ENCODE measurements at regions not wholly inside any gene's neighbourhood (a gene's known extent, or its start where the extent isn't known, plus 50 kb on each side); places are given as distances from the start of the nearest gene placed in this dataset.

- intact Hi-C loops (cut with micrococcal nuclease) = loop anchor here (10.0 kb wide), 1 partner anchor 557 kb away; no protein-coding TSS in a partner anchor
- H3F3A ChIP-seq (ENCODE audit: low read length, unreplicated experiment) = no peaks in the 10 kb centered on the region
Measured at GRCh38 chr4:117691572-117692351, 342.5 kb upstream of the NDST3 start.

DNA sequence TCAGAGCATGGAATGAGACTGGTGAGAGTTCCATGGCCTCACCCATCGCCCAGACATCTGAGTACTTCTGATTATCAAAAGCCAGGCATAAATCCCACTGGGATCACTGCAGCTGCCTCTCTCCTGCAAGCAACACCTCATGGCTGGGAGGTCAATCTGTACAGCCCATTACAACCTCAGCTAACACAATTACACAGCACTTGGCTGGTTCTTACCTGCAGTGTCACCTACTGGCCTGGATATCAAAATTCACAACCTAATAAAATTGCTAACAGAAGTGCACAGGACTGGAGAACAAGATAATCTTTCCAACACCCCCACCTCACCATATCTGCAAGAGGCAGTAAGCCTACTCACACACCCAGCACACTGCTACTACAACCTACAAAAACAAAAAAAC, 341.7 kb upstream of the NDST3 start:
- Histone ChIP-seq H3F3A (ENCODE audit: low read length, unreplicated experiment) (no peaks in the 10 kb centered on the region), H3K4me2 (ENCODE audit: low read length) (no peak overlapping the region), H3K36me3 (ENCODE audit: low read depth, low read length) (no peaks in the 10 kb centered on the region), H3K27me3 (ENCODE audit: low read length) (no peaks in the 10 kb centered on the region), H3K9me3 (ENCODE audit: low read length) (no peaks in the 10 kb centered on the region), H3K4me1 (ENCODE audit: insufficient read depth, low read length) (no peaks in the 10 kb centered on the region), H2AFZ (ENCODE audit: low read length) (no peak overlapping the region), H3K9ac (ENCODE audit: low read length) (no peak overlapping the region), H4K20me1 (ENCODE audit: low read length) (no peaks in the 10 kb centered on the region), H3K27ac (ENCODE audit: low read length) (no peak overlapping the region), H3K9me2 (replicated peaks; ENCODE audit: low read length) (no peaks in the 10 kb centered on the region), H3K79me2 (ENCODE audit: low read length) (no peaks in the 10 kb centered on the region), H3K4me3 (ENCODE audit: low read length) (no peak overlapping the region)
- ChIA-PET POLR2A (ENCODE audit: unreplicated experiment) (no interaction called here), CTCF (no interaction called here)
- ATAC-seq (no peak; the same call in 1 of the 2 replicates), DNase-seq (peak; percentile 3)
- TF ChIP-seq CTCF (conservative IDR thresholded peaks at IDR 0.05; ENCODE audit: low read depth, low read length) (no peak), EZH2phosphoT487 (IDR thresholded peaks at IDR 0.05; ENCODE audit: borderline replicate concordance, low read length) (no peak), EZH2 (IDR thresholded peaks at IDR 0.05; ENCODE audit: low read length, unreplicated experiment) (no peak)
- intact Hi-C loops (cut with micrococcal nuclease) = loop anchor here (10.0 kb wide), 1 partner anchor 558 kb away; no protein-coding TSS in a partner anchor
- no TSS peak for BruUV-seq (replicated peaks)

More at GRCh38 chr4:117691572-117692351, 342.5 kb upstream of the NDST3 start:
- ChIA-PET CTCF (no interaction called here), POLR2A (ENCODE audit: unreplicated experiment) (no interaction called here)
- H3K4me1 ChIP-seq (ENCODE audit: insufficient read depth, low read length) = no peaks in the 10 kb centered on the region
- no peaks in the 10 kb centered on the region for H3K36me3 ChIP-seq (ENCODE audit: low read depth, low read length)
- no peak for DNase-seq
- H3K9ac ChIP-seq (ENCODE audit: low read length) = no peak overlapping the region
- no peaks in the 10 kb centered on the region for H3K79me2 ChIP-seq (ENCODE audit: low read length)
- no peaks in the 10 kb centered on the region for H3K9me2 ChIP-seq (replicated peaks; ENCODE audit: low read length)
- H3K4me2 ChIP-seq (ENCODE audit: low read length) = no peak overlapping the region
- H3K9me3 ChIP-seq (ENCODE audit: low read length) = no peaks in the 10 kb centered on the region
- no peak overlapping the region for H3K4me3 ChIP-seq (ENCODE audit: low read length)
- no peak for ATAC-seq
- H4K20me1 ChIP-seq (ENCODE audit: low read length) = no peaks in the 10 kb centered on the region
- no peak for TF ChIP-seq EZH2 (IDR thresholded peaks at IDR 0.05; ENCODE audit: low read length, unreplicated experiment)
- no peak for TF ChIP-seq CTCF (conservative IDR thresholded peaks at IDR 0.05; ENCODE audit: low read depth, low read length)
- no peak for TF ChIP-seq EZH2phosphoT487 (IDR thresholded peaks at IDR 0.05; ENCODE audit: borderline replicate concordance, low read length)
- no TSS peak for BruUV-seq (replicated peaks)
- H3K27me3 ChIP-seq (ENCODE audit: low read length) = no peaks in the 10 kb centered on the region
- no peak overlapping the region for H3K27ac ChIP-seq (ENCODE audit: low read length)
- no peak overlapping the region for H2AFZ ChIP-seq (ENCODE audit: low read length)

- no TSS peak for BruUV-seq (replicated peaks)
- no peaks in the 10 kb centered on the region; the same call in 1 of the 2 replicates for H3K36me3 ChIP-seq (ENCODE audit: low read depth, low read length)
- H3K27me3 ChIP-seq (ENCODE audit: low read length) = no peaks in the 10 kb centered on the region
- H4K20me1 ChIP-seq (ENCODE audit: low read length) = no peaks in the 10 kb centered on the region
- no peaks in the 10 kb centered on the region for H3K9me2 ChIP-seq (replicated peaks; ENCODE audit: low read length)
- TF ChIP-seq EZH2phosphoT487 (IDR thresholded peaks at IDR 0.05; ENCODE audit: borderline replicate concordance, low read length) (no peak), CTCF (conservative IDR thresholded peaks at IDR 0.05; ENCODE audit: low read depth, low read length) (no peak), EZH2 (IDR thresholded peaks at IDR 0.05; ENCODE audit: low read length, unreplicated experiment) (no peak)
- H3F3A ChIP-seq (ENCODE audit: low read length, unreplicated experiment) = no peaks in the 10 kb centered on the region
- no peaks in the 10 kb centered on the region for H3K79me2 ChIP-seq (ENCODE audit: low read length)
- no peak overlapping the region for H3K9ac ChIP-seq (ENCODE audit: low read length)
- H3K4me2 ChIP-seq (ENCODE audit: low read length) = no peak overlapping the region
- no peaks in the 10 kb centered on the region for H3K9me3 ChIP-seq (ENCODE audit: low read length)
- no peak overlapping the region for H2AFZ ChIP-seq (ENCODE audit: low read length)
- no peaks in the 10 kb centered on the region for H3K4me1 ChIP-seq (ENCODE audit: insufficient read depth, low read length)
- ChIA-PET CTCF (no interaction called here), POLR2A (ENCODE audit: unreplicated experiment) (no interaction called here)
- H3K4me3 ChIP-seq (ENCODE audit: low read length) = no peak overlapping the region
- intact Hi-C loops (cut with micrococcal nuclease) = loop anchor here (10.0 kb wide), 1 partner anchor 565 kb away; no protein-coding TSS in a partner anchor
- H3K27ac ChIP-seq (ENCODE audit: low read length) = no peak overlapping the region
- no peak for DNase-seq
- no peak for ATAC-seq
Measured at GRCh38 chr4:117699595-117699994, 334.7 kb upstream of the NDST3 start.

Data from PC-3 (cell line).